Prostate gland (tissue), 2 donors: ENCODE measurements at regions not wholly inside any gene's neighbourhood (a gene's known extent, or its start where the extent isn't known, plus 50 kb on each side); places are given as distances from the start of the nearest gene placed in this dataset.

Source experiments
- DNase-seq: peaks from one replicate; pipeline ENCODE4 v3.0.0-alpha.2; 2019; ENCODE audit warnings: low spot score
- H3K27ac ChIP-seq, 2 donors: fragments of 200-600 bp; sonication (generic); 2 replicates each; pipeline ENCODE4 v1.5.1; 2017 to 2019
- H3K27me3 ChIP-seq: fragments of 200-600 bp; sonication (generic); replicated peaks from 2 replicates; pipeline ENCODE4 v1.5.1; 2019; ENCODE audit not compliant: insufficient read depth
- H3K36me3 ChIP-seq, 2 donors: fragments of 200-600 bp; sonication (generic); 1 replicate in 1 of 2; 2 replicates in 1 of 2; pipeline versions ENCODE4 v1.5.1 to v1.8.1; 2017 to 2019
- H3K4me1 ChIP-seq: fragments of 200-600 bp; sonication (generic); replicated peaks from 2 replicates; pipeline ENCODE4 v1.5.1; 2019
- H3K4me3 ChIP-seq, 2 donors: fragments of 200-600 bp; sonication (generic); 2 replicates each; pipeline ENCODE4 v1.5.1; 2017 to 2019
- H3K9me3 ChIP-seq: fragments of 200-600 bp; sonication (generic); 2 replicates; pipeline ENCODE4 v1.5.1; 2017
- POLR2A ChIP-seq: fragments of 450-650 bp; IDR thresholded peaks from one replicate; pipeline ENCODE4 v1.6.1; 2016; ENCODE audit warnings: antibody characterized with exemption, mild to moderate bottlenecking
- POLR2AphosphoS5 ChIP-seq: sonication (generic); formaldehyde crosslinking; IDR thresholded peaks from one replicate; pipeline ENCODE4 v1.6.1; 2017; ENCODE audit warnings: antibody characterized with exemption
- WGBS: methylation state at CpG from one replicate; pipeline ENCODE4 v1.1.5; 2018; 5-methylcytosine and 5-hydroxymethylcytosine counted together
- intact Hi-C: fragments of 100-400 bp; cut with DNase I; formaldehyde crosslinking; loops from one replicate; pipeline ENCODE4 v1.14.2; 2022
- TF ChIP-seq, protein P1 (sequence below), 4 experiments: fragments of 200-600 bp in 2 of 4; fragments of 450-650 bp in 2 of 4; sonication (generic) in 2 of 4; IDR thresholded peaks; 1 replicate in 3 of 4; 2 replicates in 1 of 4; pipeline ENCODE4 v1.5.1; 2016 to 2019; ENCODE audit warnings: antibody characterized with exemption in 4 of 4, mild to moderate bottlenecking in 2 of 4, moderate library complexity in 2 of 4

DNA sequence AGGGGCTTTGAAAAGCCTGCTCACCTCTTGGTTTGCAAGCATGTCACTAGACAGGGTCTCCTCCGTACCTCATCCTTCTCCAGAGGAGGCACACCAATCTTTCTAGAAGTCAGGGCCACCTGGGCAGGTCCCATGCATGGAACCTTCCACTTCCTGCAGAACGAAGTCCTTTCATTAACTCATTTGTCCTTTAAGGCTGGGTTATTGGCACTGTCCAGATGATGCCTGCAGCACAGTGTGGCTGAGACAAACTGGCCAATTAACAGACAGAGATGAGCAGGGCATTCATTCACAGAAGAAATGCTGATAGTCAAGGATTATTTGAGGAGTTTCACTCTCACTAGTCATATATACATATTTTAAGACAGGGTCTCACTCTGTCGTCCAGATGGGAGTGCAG, 245.3 kb downstream of the TFCP2L1 start:
- H3K27me3 ChIP-seq, result no peaks in the 10 kb centered on the region
- intact Hi-C loops, result no loop called here
- H3K36me3 ChIP-seq, result no peaks in the 10 kb centered on the region
- H3K4me3 ChIP-seq, result no peak overlapping the region
- no peaks in the 10 kb centered on the region for H3K9me3 ChIP-seq
- H3K4me1 ChIP-seq, result peaks cover 4% of the 10 kb centered on the region
- no peak overlapping the region for H3K27ac ChIP-seq
- no peak for DNase-seq
- no peak for TF ChIP-seq POLR2AphosphoS5
- WGBS, result 37% methylated on average over 3 of the region's 3 CpGs

DNA sequence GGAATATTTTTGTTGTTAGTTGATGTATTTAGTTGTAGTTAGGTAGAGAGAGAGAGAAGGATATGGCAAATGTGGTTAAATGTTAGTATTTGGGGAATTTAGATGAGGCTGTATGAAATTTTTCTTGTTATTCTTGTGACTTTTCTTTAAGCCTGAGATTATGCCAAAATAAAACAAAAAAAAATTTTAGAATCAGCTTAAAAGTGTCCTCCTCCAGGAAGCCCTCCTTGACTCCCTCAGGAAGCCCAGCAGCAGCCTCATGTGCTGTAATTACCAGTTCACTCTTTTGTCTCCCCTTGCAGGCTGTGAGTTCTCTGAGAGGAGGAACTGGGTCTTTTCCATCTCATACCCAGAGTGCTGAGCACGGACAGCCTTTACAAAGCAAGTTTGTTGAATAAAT, 243.5 kb downstream of the TFCP2L1 start:
- WGBS, result 0% methylated on average over 1 of the region's 1 CpG
- intact Hi-C loops, result no loop called here
- H3K27me3 ChIP-seq, result no peaks in the 10 kb centered on the region
- H3K27ac ChIP-seq, result no peak overlapping the region
- H3K36me3 ChIP-seq, result no peaks in the 10 kb centered on the region
- TF ChIP-seq POLR2A (no peak), POLR2AphosphoS5 (no peak)
- TF ChIP-seq, protein P1, sequence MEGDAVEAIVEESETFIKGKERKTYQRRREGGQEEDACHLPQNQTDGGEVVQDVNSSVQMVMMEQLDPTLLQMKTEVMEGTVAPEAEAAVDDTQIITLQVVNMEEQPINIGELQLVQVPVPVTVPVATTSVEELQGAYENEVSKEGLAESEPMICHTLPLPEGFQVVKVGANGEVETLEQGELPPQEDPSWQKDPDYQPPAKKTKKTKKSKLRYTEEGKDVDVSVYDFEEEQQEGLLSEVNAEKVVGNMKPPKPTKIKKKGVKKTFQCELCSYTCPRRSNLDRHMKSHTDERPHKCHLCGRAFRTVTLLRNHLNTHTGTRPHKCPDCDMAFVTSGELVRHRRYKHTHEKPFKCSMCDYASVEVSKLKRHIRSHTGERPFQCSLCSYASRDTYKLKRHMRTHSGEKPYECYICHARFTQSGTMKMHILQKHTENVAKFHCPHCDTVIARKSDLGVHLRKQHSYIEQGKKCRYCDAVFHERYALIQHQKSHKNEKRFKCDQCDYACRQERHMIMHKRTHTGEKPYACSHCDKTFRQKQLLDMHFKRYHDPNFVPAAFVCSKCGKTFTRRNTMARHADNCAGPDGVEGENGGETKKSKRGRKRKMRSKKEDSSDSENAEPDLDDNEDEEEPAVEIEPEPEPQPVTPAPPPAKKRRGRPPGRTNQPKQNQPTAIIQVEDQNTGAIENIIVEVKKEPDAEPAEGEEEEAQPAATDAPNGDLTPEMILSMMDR (IDR thresholded peaks at IDR 0.05), result no peak
- no peaks in the 10 kb centered on the region for H3K9me3 ChIP-seq
- DNase-seq, result no peak
- peaks cover 4% of the 10 kb centered on the region for H3K4me1 ChIP-seq
- no peak overlapping the region for H3K4me3 ChIP-seq

DNA sequence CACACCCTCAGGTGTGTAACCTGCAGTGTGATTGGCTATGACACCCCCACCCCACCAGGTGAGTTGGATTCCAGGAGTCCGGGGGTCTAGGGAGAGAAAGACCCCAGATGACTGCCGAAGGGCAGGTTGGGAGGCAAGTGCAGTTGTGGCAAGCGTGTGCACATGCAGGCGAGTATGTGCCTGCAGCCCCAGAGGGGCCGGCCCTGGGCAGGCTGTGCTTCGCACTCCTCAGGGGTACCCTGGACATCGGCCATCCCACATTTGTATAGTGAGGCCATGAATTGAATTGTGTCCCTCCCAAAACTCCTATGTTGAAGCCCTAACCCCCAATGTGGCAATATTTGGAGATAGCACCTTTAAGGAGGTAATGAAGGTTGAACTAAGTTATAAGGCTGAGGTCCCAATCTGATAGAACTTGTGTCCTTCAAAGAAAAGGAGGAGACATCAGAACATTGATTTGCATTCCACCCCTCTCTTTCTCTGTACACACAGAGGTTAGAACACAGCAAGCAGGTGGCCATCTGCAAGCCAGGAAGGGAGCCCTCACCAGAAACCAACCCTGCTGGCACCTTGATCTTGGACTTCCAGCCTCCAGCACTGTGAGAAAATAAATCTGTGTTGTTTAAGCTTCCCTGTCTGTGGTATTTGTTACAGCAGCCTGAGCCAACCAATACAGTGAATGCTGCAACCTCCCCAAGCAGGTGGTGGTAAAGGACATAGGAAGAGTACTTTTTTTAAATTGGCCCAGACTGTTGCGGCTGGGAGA, 241.8 kb downstream of the TFCP2L1 start:
- no peak for TF ChIP-seq POLR2A
- TF ChIP-seq POLR2AphosphoS5, result no peak
- TF ChIP-seq, protein P1 (IDR thresholded peaks at IDR 0.05), result no peak
- Histone ChIP-seq H3K9me3 (no peaks in the 10 kb centered on the region), H3K27ac (no peak overlapping the region), H3K36me3 (no peaks in the 10 kb centered on the region), H3K27me3 (no peaks in the 10 kb centered on the region), H3K4me3 (no peak overlapping the region), H3K4me1 (no peaks in the 10 kb centered on the region)
- intact Hi-C loops, result no loop called here
- no peak for DNase-seq
- 88% methylated on average over 8 of the region's 8 CpGs for WGBS

DNA sequence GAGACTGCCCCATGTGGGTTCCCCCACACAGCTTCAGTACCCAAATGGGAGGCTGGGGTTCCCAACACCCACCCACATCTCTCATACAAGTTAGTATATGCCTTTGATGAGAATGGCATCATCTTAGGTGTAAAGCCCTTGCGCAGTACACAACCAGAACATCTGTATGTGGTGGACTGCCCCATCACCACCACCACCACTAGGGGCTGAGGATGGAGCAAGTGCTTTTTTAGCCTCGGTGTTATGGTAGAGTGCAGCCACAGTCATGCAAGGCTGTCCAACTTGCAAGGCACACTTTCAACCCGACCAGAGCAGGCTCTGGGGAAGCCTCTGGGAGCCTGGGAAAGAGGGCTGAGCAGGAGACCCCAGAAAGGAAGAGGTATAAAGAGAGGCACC, 241.2 kb downstream of the TFCP2L1 start:
- TF ChIP-seq POLR2A, result no peak
- TF ChIP-seq POLR2AphosphoS5, result no peak
- TF ChIP-seq, protein P1 (IDR thresholded peaks at IDR 0.05), result no peak
- no peak overlapping the region for H3K27ac ChIP-seq
- no peaks in the 10 kb centered on the region for H3K4me1 ChIP-seq
- H3K27me3 ChIP-seq, result no peaks in the 10 kb centered on the region
- WGBS, result 48% methylated on average over 3 of the region's 3 CpGs
- H3K9me3 ChIP-seq, result no peaks in the 10 kb centered on the region
- no peaks in the 10 kb centered on the region for H3K36me3 ChIP-seq
- intact Hi-C loops, result no loop called here
- H3K4me3 ChIP-seq, result no peak overlapping the region
- DNase-seq, result no peak

DNA sequence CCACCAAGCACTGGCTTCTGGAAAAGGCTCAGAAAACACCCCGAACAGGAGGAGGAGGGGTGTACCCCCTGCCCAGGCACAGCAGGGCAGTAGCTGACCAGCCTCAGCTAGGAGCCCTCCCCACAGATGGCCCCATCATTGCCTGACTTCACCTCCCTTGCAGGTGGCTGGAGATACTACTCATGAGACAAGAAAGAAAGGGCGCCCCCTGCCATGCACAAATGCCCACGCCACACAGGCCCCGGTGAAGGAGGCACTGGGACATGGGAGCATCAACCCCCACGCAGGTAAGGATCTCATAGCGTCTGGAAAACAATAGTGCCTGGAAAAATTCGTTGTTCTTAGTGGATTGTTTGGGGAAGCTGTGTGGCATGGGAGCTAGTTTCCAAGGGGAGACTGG, 240.6 kb downstream of the TFCP2L1 start:
- intact Hi-C loops, result no loop called here

DNA sequence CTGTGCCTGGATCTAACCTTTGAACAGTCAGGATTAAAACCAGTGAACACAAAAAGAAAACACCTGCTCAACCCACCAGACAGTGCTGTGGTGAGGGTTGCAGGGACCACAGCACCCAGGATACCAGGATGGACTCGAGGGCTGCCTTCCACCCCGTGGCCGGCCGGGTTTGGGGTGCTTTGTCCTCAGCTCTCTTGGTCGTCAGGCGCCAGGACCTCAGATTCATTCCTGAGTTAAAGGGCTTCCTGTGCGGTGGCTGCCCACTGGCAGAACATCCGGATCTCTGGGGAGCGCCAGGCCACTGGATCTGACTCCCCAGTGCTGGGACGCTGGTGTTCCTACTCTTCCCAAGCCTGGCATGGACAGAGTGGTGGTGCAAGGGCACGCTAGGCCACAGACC, 239.8 kb downstream of the TFCP2L1 start:
- Histone ChIP-seq H3K36me3 (no peaks in the 10 kb centered on the region), H3K4me3 (no peak overlapping the region), H3K9me3 (no peaks in the 10 kb centered on the region), H3K4me1 (no peaks in the 10 kb centered on the region), H3K27ac (no peak overlapping the region), H3K27me3 (no peaks in the 10 kb centered on the region)
- intact Hi-C loops, result no loop called here
- TF ChIP-seq POLR2AphosphoS5 (no peak), POLR2A (no peak)
- TF ChIP-seq, protein P1 (IDR thresholded peaks at IDR 0.05), result no peak
- DNase-seq, result no peak
- 99% methylated on average over 10 of the region's 11 CpGs for WGBS

More for the DNA sequence above, 240.6 kb downstream of the TFCP2L1 start:
- no peaks in the 10 kb centered on the region for H3K9me3 ChIP-seq
- no peak for TF ChIP-seq POLR2A
- WGBS, result 83% methylated on average over 7 of the region's 7 CpGs
- H3K27me3 ChIP-seq, result no peaks in the 10 kb centered on the region
- DNase-seq, result no peak
- no peak overlapping the region for H3K4me3 ChIP-seq
- no peaks in the 10 kb centered on the region for H3K36me3 ChIP-seq
- H3K4me1 ChIP-seq, result no peaks in the 10 kb centered on the region
- H3K27ac ChIP-seq, result no peak overlapping the region
